CD4-positive, alpha-beta T cell (primary cell): ENCODE measurements at regions not wholly inside any gene's neighbourhood (a gene's known extent, or its start where the extent isn't known, plus 50 kb on each side); places are given as distances from the start of the nearest gene placed in this dataset.

Experiments used
- ATAC-seq: fragments of 200-7000 bp; cut with Tn5 transposase; one replicate; pipeline ENCODE4 v1.10.0; 2022; ENCODE audit warnings: mild to moderate bottlenecking; ENCODE audit not compliant: poor library complexity
- CTCF ChIA-PET: fragments of 350-600 bp; sonication (Branson Sonifier 250); formaldehyde crosslinking; loops from one replicate; lab custom pipeline; 2021; ENCODE audit warnings: antibody characterized with exemption, inconsistent platforms; lab: Charles Lee
- POLR2A ChIA-PET: fragments of 350-600 bp; sonication (Branson Sonifier 250); formaldehyde crosslinking; loops from one replicate; lab custom pipeline; 2021; ENCODE audit warnings: antibody characterized with exemption, inconsistent platforms; lab: Charles Lee
- DNase-seq, 14 experiments: peaks; one replicate each; pipeline ENCODE4 v3.0.0-alpha.2; 2013 to 2020; ENCODE audit warnings: mixed read lengths in 2 of 14
- H3K27ac ChIP-seq, 2 donors: one replicate each; pipeline versions ENCODE4 v1.5.1 to v1.7.0; 2013; ENCODE audit warnings: low read length in 2 of 2, low read depth in 1 of 2, mild to moderate bottlenecking in 1 of 2
- H3K27me3 ChIP-seq, 2 experiments: 1 replicate in 1 of 2; 2 replicates in 1 of 2; pipeline versions ENCODE4 v1.6.1 to v1.7.0; 2013; ENCODE audit warnings: low read length in 2 of 2, control low read depth in 1 of 2, mild to moderate bottlenecking in 1 of 2, moderate library complexity in 1 of 2; ENCODE audit not compliant: insufficient read depth in 2 of 2, control insufficient read depth in 1 of 2
- H3K36me3 ChIP-seq: one replicate; pipeline ENCODE4 v1.6.1; 2013; ENCODE audit warnings: low read length, control low read depth; ENCODE audit not compliant: insufficient read depth
- H3K4me1 ChIP-seq: one replicate; pipeline ENCODE4 v1.6.1; 2013; ENCODE audit warnings: low read length, control low read depth; ENCODE audit not compliant: insufficient read depth
- H3K4me3 ChIP-seq: one replicate; pipeline ENCODE4 v1.5.1; 2013; ENCODE audit warnings: mild to moderate bottlenecking, low read length, moderate library complexity
- H3K9me3 ChIP-seq, 2 experiments: 1 replicate in 1 of 2; 2 replicates in 1 of 2; pipeline versions ENCODE4 v1.6.1 to v1.7.0; 2013; ENCODE audit warnings: low read length in 2 of 2, mild to moderate bottlenecking in 2 of 2, control low read depth in 1 of 2, moderate library complexity in 1 of 2; ENCODE audit not compliant: control insufficient read depth in 1 of 2, insufficient read depth in 1 of 2
- H3K27ac Mint-ChIP-seq: one replicate; pipeline ENCODE4 v1.8.0; 2020; ENCODE audit warnings: mixed read lengths
- H3K27me3 Mint-ChIP-seq: one replicate; pipeline ENCODE4 v1.8.0; 2021; ENCODE audit warnings: mixed read lengths
- H3K36me3 Mint-ChIP-seq: one replicate; pipeline ENCODE4 v1.8.0; 2021; ENCODE audit warnings: low read depth, mixed read lengths
- H3K4me1 Mint-ChIP-seq: one replicate; pipeline ENCODE4 v1.8.0; 2021; ENCODE audit warnings: low read depth, mixed read lengths
- H3K4me3 Mint-ChIP-seq: one replicate; pipeline ENCODE4 v1.8.0; 2020; ENCODE audit warnings: mild to moderate bottlenecking, mixed read lengths
- H3K9me3 Mint-ChIP-seq: one replicate; pipeline ENCODE4 v1.8.0; 2020; ENCODE audit warnings: mixed read lengths
- intact Hi-C, 2 experiments: fragments of 100-400 bp; cut with DNase I in 1 of 2; cut with micrococcal nuclease in 1 of 2; formaldehyde crosslinking; loops; one replicate each; pipeline versions ENCODE4 v1.15.1 to v1.9.0; 2023 to 2025; cut with DNase I, micrococcal nuclease
- TF ChIP-seq, protein P1 (sequence below): fragments of 200-600 bp; IDR thresholded peaks from one replicate; pipeline ENCODE4 v1.8.0; 2022; ENCODE audit warnings: antibody characterized with exemption, mild to moderate bottlenecking

DNA sequence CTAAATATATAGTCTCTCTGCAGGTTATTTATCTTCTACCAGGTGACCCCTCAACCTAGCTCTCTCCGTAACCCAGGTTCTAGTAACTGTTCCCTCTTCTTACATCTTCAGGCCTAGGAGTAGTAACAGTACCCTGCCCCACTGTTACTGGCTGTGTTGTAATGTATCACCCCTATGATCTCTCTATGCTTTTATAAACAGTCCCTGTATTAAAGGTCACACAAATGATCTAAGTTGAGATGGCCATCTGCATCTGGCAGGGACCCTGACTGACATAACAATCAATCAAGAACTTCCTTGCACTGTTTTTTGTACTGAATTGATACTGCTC, 219.7 kb upstream of the STK17B start:
- no peak for DNase-seq
- no peak for ATAC-seq
- Histone ChIP-seq H3K4me3 (no peak overlapping the region), H3K27ac (no peak overlapping the region), H3K36me3 (no peaks in the 10 kb centered on the region), H3K4me1 (no peaks in the 10 kb centered on the region), H3K9me3 (no peaks in the 10 kb centered on the region), H3K27me3 (no peaks in the 10 kb centered on the region)
- Mint-ChIP-seq H3K4me3 (no peak overlapping the region), H3K27ac (no peak overlapping the region), H3K4me1 (no peaks in the 10 kb centered on the region), H3K27me3 (no peaks in the 10 kb centered on the region), H3K9me3 (no peaks in the 10 kb centered on the region), H3K36me3 (no peaks in the 10 kb centered on the region)
- TF ChIP-seq, protein P1, sequence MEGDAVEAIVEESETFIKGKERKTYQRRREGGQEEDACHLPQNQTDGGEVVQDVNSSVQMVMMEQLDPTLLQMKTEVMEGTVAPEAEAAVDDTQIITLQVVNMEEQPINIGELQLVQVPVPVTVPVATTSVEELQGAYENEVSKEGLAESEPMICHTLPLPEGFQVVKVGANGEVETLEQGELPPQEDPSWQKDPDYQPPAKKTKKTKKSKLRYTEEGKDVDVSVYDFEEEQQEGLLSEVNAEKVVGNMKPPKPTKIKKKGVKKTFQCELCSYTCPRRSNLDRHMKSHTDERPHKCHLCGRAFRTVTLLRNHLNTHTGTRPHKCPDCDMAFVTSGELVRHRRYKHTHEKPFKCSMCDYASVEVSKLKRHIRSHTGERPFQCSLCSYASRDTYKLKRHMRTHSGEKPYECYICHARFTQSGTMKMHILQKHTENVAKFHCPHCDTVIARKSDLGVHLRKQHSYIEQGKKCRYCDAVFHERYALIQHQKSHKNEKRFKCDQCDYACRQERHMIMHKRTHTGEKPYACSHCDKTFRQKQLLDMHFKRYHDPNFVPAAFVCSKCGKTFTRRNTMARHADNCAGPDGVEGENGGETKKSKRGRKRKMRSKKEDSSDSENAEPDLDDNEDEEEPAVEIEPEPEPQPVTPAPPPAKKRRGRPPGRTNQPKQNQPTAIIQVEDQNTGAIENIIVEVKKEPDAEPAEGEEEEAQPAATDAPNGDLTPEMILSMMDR = no peak
- CTCF ChIA-PET = no interaction called here
- POLR2A ChIA-PET = no interaction called here
- intact Hi-C loops = no loop called here

DNA sequence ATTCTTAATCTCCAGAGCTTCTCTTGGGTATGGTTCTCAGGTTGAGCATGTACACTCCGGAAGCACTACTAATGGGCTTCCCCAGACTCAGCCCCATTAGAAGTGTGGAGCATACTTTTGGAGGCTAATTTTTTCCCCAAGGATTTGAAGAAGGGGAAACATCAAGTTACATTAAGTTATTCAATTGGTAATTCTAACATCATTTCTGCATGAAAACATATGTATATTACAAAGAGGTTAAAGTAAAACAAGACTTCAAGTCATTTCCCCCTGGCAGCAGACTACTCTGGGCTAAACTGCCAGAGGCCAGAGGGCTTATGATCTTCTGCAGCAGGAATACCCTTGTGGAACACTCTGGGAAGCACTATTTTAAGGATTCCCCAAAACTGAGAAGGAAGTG, 227.7 kb upstream of the STK17B start:
- TF ChIP-seq, protein P1 = no peak
- no peaks in the 10 kb centered on the region for H3K4me1 Mint-ChIP-seq
- intact Hi-C loops = no loop called here

DNA sequence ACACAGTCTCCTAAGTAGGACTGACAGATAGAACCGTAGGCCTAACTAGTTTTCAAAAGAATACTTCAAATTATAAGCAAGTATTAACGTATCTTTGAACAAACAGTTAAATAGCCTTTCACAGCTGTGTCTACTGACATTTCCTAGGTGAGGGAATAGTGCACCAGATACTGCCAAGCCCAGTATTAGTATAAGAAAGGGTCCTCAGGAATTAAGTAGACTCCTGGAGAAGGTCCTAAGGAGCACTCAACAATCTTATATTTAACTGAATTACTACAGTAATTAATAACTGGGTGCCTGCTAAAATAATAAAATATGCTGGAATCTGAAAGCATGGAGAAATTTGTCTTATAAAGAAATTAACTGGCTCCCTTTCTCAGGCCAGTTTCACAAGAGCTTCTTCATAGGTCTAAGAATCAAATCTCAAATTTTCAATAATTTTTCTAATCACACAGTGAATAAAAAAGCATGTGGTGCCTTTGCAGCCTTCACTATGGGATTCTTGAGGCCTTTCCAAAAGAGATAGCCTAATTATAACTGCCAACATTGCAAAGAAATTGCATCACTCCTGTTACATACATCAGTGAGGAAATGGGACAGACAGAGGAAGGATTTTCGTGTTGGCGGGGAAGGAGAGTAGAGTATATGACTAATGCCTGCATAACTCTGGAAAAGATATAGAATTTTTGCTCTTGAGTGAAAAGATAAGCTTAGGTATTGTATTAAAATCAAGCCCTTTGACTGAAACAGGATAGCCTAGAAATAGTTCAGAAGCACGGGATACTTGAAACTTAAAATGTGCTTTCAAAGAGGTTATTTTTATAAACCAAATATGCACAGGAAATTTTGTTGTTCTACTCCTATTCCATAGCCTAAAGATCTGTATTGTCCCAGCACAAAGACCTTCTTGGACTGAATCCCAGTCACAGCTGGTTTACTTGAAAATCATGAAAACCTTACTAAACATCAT, 228.6 kb upstream of the STK17B start:
- H3K9me3 Mint-ChIP-seq = no peaks in the 10 kb centered on the region
- Histone ChIP-seq H3K27me3 (no peaks in the 10 kb centered on the region), H3K4me3 (no peak overlapping the region), H3K27ac (no peak overlapping the region), H3K9me3 (no peaks in the 10 kb centered on the region), H3K4me1 (no peaks in the 10 kb centered on the region), H3K36me3 (no peaks in the 10 kb centered on the region)
- no peaks in the 10 kb centered on the region for H3K4me1 Mint-ChIP-seq
- DNase-seq (no peak), ATAC-seq (no peak)
- CTCF ChIA-PET = no interaction called here
- no peaks in the 10 kb centered on the region for H3K36me3 Mint-ChIP-seq
- H3K4me3 Mint-ChIP-seq = no peak overlapping the region
- intact Hi-C loops = no loop called here
- TF ChIP-seq, protein P1 = no peak
- POLR2A ChIA-PET = no interaction called here
- H3K27me3 Mint-ChIP-seq = no peaks in the 10 kb centered on the region
- H3K27ac Mint-ChIP-seq = no peak overlapping the region

More for the DNA sequence above, 227.7 kb upstream of the STK17B start:
- no peak for DNase-seq
- no peaks in the 10 kb centered on the region for H3K36me3 ChIP-seq
- no peak for ATAC-seq
- no peak overlapping the region for H3K4me3 Mint-ChIP-seq
- H3K27ac ChIP-seq = no peak overlapping the region
- H3K9me3 Mint-ChIP-seq = no peaks in the 10 kb centered on the region
- no peaks in the 10 kb centered on the region for H3K9me3 ChIP-seq
- no peak overlapping the region for H3K4me3 ChIP-seq
- no peaks in the 10 kb centered on the region for H3K36me3 Mint-ChIP-seq
- no peaks in the 10 kb centered on the region for H3K27me3 ChIP-seq
- CTCF ChIA-PET = interaction anchor here (0.6 kb wide), 2 partner anchors 41 to 117 kb away, joined by 3 to 4 read pairs; no protein-coding TSS in a partner anchor
- POLR2A ChIA-PET = interaction anchor here (1.3 kb wide), 1 partner anchor 17 kb away, joined by 4 read pairs; no protein-coding TSS in a partner anchor
- no peaks in the 10 kb centered on the region for H3K27me3 Mint-ChIP-seq
- H3K4me1 ChIP-seq = no peaks in the 10 kb centered on the region
- H3K27ac Mint-ChIP-seq = no peak overlapping the region
